ENCODE measurements at regions not wholly inside any gene's neighbourhood (a gene's known extent, or its start where the extent isn't known, plus 50 kb on each side); places are given as distances from the start of the nearest gene placed in this dataset.

- TF ChIP-seq REST (IDR thresholded peaks at IDR 0.05; ENCODE audit: unreplicated experiment) (no peak), POLR2AphosphoS5 (IDR thresholded peaks at IDR 0.05; ENCODE audit: low read depth) (no peak), ZNF331 (CRISPR knock-in tag; IDR thresholded peaks at IDR 0.05; ENCODE audit: low read depth) (no peak), ZNF114 (CRISPR knock-in tag; IDR thresholded peaks at IDR 0.05) (no peak), EZH2phosphoT487 (IDR thresholded peaks at IDR 0.05; ENCODE audit: unreplicated experiment) (no peak), NANOG (IDR thresholded peaks at IDR 0.05; ENCODE audit: borderline replicate concordance) (no peak), STAT1 (IDR thresholded peaks at IDR 0.05; ENCODE audit: unreplicated experiment) (no peak)
Measured at GRCh38 chr13:106001443-106001842, 534.0 kb downstream of the EFNB2 start (continued).

GRCh38 chr13:105997581-105998550 lies 537.6 kb downstream of the EFNB2 start:
- Histone ChIP-seq H3K4me2 (no peak overlapping the region), H3K27me3 (ENCODE audit: insufficient read depth) (no peaks in the 10 kb centered on the region), H3K9me2 (ENCODE audit: insufficient read depth) (no peaks in the 10 kb centered on the region), H3F3A (replicated peaks; ENCODE audit: low read depth) (no peaks in the 10 kb centered on the region), H3K4me3 (no peak overlapping the region), H3K27ac (ENCODE audit: low read depth) (no peak overlapping the region), H4K20me1 (replicated peaks; ENCODE audit: insufficient read depth) (no peaks in the 10 kb centered on the region), H3K4me1 (ENCODE audit: insufficient read depth) (no peaks in the 10 kb centered on the region), H3K36me3 (ENCODE audit: insufficient read depth) (no peaks in the 10 kb centered on the region), H2AFZ (no peak overlapping the region; the same call in 1 of the 2 replicates), H3K79me2 (replicated peaks; ENCODE audit: insufficient read depth) (no peaks in the 10 kb centered on the region)
- ATAC-seq, result peak; percentile 47; the same call in 1 of the 3 replicates
- H3K4me3 Mint-ChIP-seq, result no peak overlapping the region
- no peaks in the 10 kb centered on the region; the same call in 2 of the 3 replicates for H3K9me3 Mint-ChIP-seq
- no peak overlapping the region for H3K27ac Mint-ChIP-seq
- no peaks in the 10 kb centered on the region; the same call in 2 of the 3 replicates for H3K4me1 Mint-ChIP-seq
- DNase-seq (ENCODE audit: low spot score), result no peak
- TF ChIP-seq CTCF (conservative IDR thresholded peaks at IDR 0.05; ENCODE audit: low read depth in 2 of 2), result no peak
- no peak for TF ChIP-seq REST (IDR thresholded peaks at IDR 0.05; ENCODE audit: unreplicated experiment)
- no peak for TF ChIP-seq CREB1 (CRISPR knock-in tag; IDR thresholded peaks at IDR 0.05; ENCODE audit: low read depth)
- TF ChIP-seq EZH2phosphoT487 (IDR thresholded peaks at IDR 0.05; ENCODE audit: unreplicated experiment), result no peak
- TF ChIP-seq POLR2AphosphoS5 (IDR thresholded peaks at IDR 0.05; ENCODE audit: low read depth), result no peak
- no peak for TF ChIP-seq ZNF114 (CRISPR knock-in tag; IDR thresholded peaks at IDR 0.05)
- no peak for TF ChIP-seq EZH2 (IDR thresholded peaks at IDR 0.05; ENCODE audit: low read depth, unreplicated experiment)
- TF ChIP-seq STAT1 (IDR thresholded peaks at IDR 0.05; ENCODE audit: unreplicated experiment), result no peak
- no peak for TF ChIP-seq JUNB (IDR thresholded peaks at IDR 0.05; ENCODE audit: unreplicated experiment)
- no peak for TF ChIP-seq NANOG (IDR thresholded peaks at IDR 0.05; ENCODE audit: borderline replicate concordance)
- no peak for TF ChIP-seq ETS1 (IDR thresholded peaks at IDR 0.05)
- peaks cover 3% of the 10 kb centered on the region for H3K27me3 Mint-ChIP-seq (ENCODE audit: insufficient read depth, low read depth, poor library complexity)
- H3K36me3 Mint-ChIP-seq (ENCODE audit: low read depth), result no peaks in the 10 kb centered on the region

Measured in GM23338 (cell line).